Smooth muscle cell (in vitro differentiated cells): ENCODE measurements at regions not wholly inside any gene's neighbourhood (a gene's known extent, or its start where the extent isn't known, plus 50 kb on each side); places are given as distances from the start of the nearest gene placed in this dataset.

Experiments used
- DNase-seq: peaks from one replicate; lab custom pipeline; 2025; ENCODE audit not compliant: unreplicated experiment; lab: John Stamatoyannopoulos, UW
- H2AFZ ChIP-seq: fragments of 200-600 bp; sonication (generic); 2 replicates; pipeline ENCODE4 v1.6.0; 2016; ENCODE audit warnings: antibody characterized with exemption, low read depth, mild to moderate bottlenecking
- H3F3A ChIP-seq: fragments of 200-600 bp; sonication (generic); 2 replicates; pipeline ENCODE4 v1.6.0; 2017; ENCODE audit warnings: antibody characterized with exemption, low read depth
- H3K27ac ChIP-seq: fragments of 200-600 bp; sonication (generic); 2 replicates; pipeline ENCODE4 v1.5.1; 2016; ENCODE audit warnings: low read depth, mild to moderate bottlenecking
- H3K27me3 ChIP-seq: fragments of 200-600 bp; sonication (generic); 2 replicates; pipeline ENCODE4 v1.6.1; 2016; ENCODE audit warnings: low read depth, mild to moderate bottlenecking
- H3K36me3 ChIP-seq: fragments of 200-600 bp; sonication (generic); 2 replicates; pipeline ENCODE4 v1.5.1; 2016; ENCODE audit warnings: low read depth
- H3K4me1 ChIP-seq: fragments of 200-600 bp; sonication (generic); 2 replicates; pipeline ENCODE4 v1.5.1; 2016; ENCODE audit warnings: low read depth
- H3K4me2 ChIP-seq: fragments of 200-600 bp; sonication (generic); 2 replicates; pipeline ENCODE4 v1.6.0; 2016; ENCODE audit warnings: mild to moderate bottlenecking
- H3K4me3 ChIP-seq: fragments of 200-600 bp; sonication (generic); 2 replicates; pipeline ENCODE4 v1.5.1; 2016; ENCODE audit warnings: mild to moderate bottlenecking
- H3K79me2 ChIP-seq: fragments of 200-600 bp; sonication (generic); 2 replicates; pipeline ENCODE4 v1.6.0; 2016; ENCODE audit warnings: low read depth, mild to moderate bottlenecking
- H3K9ac ChIP-seq: fragments of 200-600 bp; sonication (generic); 2 replicates; pipeline ENCODE4 v1.6.0; 2016; ENCODE audit warnings: low read depth
- H3K9me3 ChIP-seq: fragments of 200-600 bp; sonication (generic); replicated peaks from 2 replicates; pipeline ENCODE4 v1.5.1; 2016; ENCODE audit warnings: low read depth
- H4K20me1 ChIP-seq: fragments of 200-600 bp; sonication (generic); 2 replicates; pipeline ENCODE4 v1.6.0; 2016; ENCODE audit warnings: low read depth
- CTCF ChIP-seq: fragments of 200-600 bp; sonication (generic); IDR thresholded peaks from 2 replicates; pipeline ENCODE4 v1.5.1; 2017; ENCODE audit warnings: borderline replicate concordance, mild to moderate bottlenecking, antibody characterized with exemption; ENCODE audit not compliant: insufficient read depth, poor library complexity, severe bottlenecking
- WGBS: methylation state at CpG from one replicate; pipeline ENCODE4 v1.1.7; 2016; ENCODE audit warnings: low lambda C conversion rate; 5-methylcytosine and 5-hydroxymethylcytosine counted together

- no peak for TF ChIP-seq CTCF
- DNase-seq: no peak
- no peak overlapping the region for H3K4me2 ChIP-seq
- no peaks in the 10 kb centered on the region for H3K36me3 ChIP-seq
- H3F3A ChIP-seq: no peaks in the 10 kb centered on the region
- no peaks in the 10 kb centered on the region for H3K27me3 ChIP-seq
- no peaks in the 10 kb centered on the region for H3K9me3 ChIP-seq
- no peak overlapping the region for H3K27ac ChIP-seq
- 96% methylated on average over 2 of the region's 2 CpGs for WGBS
- no peak overlapping the region for H3K4me3 ChIP-seq
- no peaks in the 10 kb centered on the region for H4K20me1 ChIP-seq
- no peaks in the 10 kb centered on the region for H3K4me1 ChIP-seq
- H2AFZ ChIP-seq: no peak overlapping the region
- no peaks in the 10 kb centered on the region for H3K79me2 ChIP-seq
- no peak overlapping the region for H3K9ac ChIP-seq
These were observed 359.5 kb downstream of the DTHD1 start for GRCh38 chr4:36640876-36641275.

DNA sequence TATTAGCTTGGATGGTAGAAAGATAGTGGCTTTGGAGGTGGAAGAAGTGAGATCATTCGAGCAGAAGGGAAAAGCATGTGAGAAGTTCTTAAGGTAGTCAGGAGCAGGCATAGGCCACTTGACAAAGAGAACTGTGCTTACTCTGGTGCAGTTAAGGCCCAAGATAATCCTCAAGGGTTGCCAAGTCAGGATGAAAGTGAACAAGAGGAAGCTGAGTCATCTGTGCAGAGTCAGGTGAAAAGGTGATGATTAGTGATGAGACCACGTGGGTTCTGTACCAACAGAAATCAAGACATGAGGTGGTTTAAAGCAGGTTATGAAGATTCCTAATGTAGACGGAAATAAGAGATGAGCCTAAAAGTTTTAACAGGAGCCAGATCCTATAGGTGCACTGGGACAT lies 369.8 kb downstream of the DTHD1 start:
- no peak overlapping the region for H3K4me3 ChIP-seq
- H3K27ac ChIP-seq: no peak overlapping the region
- H3K79me2 ChIP-seq: no peaks in the 10 kb centered on the region
- no peaks in the 10 kb centered on the region for H3K4me1 ChIP-seq
- no peak for DNase-seq
- no peaks in the 10 kb centered on the region for H4K20me1 ChIP-seq
- WGBS: 83% methylated on average over 3 of the region's 3 CpGs
- TF ChIP-seq CTCF: no peak
- no peaks in the 10 kb centered on the region for H3K9me3 ChIP-seq
- H2AFZ ChIP-seq: no peak overlapping the region
- no peaks in the 10 kb centered on the region for H3K36me3 ChIP-seq
- no peaks in the 10 kb centered on the region for H3F3A ChIP-seq
- H3K9ac ChIP-seq: no peak overlapping the region
- no peaks in the 10 kb centered on the region for H3K27me3 ChIP-seq
- H3K4me2 ChIP-seq: no peak overlapping the region

GRCh38 chr4:36652857-36653256 lies 371.4 kb downstream of the DTHD1 start:
- no peak for DNase-seq
- no peak for TF ChIP-seq CTCF
- WGBS: 95% methylated on average over 1 of the region's 1 CpG
- Histone ChIP-seq H3K4me1 (no peaks in the 10 kb centered on the region), H3K27me3 (no peaks in the 10 kb centered on the region), H3F3A (no peaks in the 10 kb centered on the region), H3K79me2 (no peaks in the 10 kb centered on the region), H2AFZ (no peak overlapping the region), H4K20me1 (no peaks in the 10 kb centered on the region), H3K4me2 (no peak overlapping the region), H3K9me3 (no peaks in the 10 kb centered on the region), H3K9ac (no peak overlapping the region), H3K4me3 (no peak overlapping the region), H3K36me3 (no peaks in the 10 kb centered on the region), H3K27ac (no peak overlapping the region)

DNA sequence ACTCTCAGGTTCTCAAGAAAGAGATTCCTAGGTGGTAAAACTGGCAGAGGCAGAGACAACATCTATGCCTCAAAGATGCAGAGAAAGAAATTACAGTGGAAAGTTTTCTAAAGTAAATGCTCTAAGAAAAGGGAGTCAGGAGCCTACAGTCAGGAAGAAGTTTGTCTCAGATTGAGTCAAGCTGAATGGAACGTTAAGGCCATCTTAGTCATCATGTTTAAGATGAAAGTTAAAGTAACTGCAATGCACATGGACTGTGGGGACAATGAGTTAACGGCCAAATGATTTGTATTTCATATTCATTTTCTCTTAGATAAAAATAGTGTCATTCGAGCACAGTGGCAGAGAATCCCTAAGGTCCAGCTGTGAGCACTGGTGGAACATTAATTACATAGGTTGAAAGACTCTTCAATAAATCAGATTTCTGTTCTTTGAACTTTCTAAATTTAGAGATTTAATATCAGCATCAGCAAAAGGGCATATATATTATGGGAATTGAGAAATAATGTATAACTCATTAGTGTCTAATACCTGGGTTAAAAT lies 384.6 kb downstream of the DTHD1 start:
- no peaks in the 10 kb centered on the region for H3K27me3 ChIP-seq
- WGBS: 78% methylated on average over 3 of the region's 3 CpGs
- DNase-seq: no peak
- no peaks in the 10 kb centered on the region for H3F3A ChIP-seq
- H3K4me1 ChIP-seq: no peaks in the 10 kb centered on the region
- TF ChIP-seq CTCF: no peak
- no peaks in the 10 kb centered on the region for H3K79me2 ChIP-seq
- H3K9ac ChIP-seq: no peak overlapping the region
- no peaks in the 10 kb centered on the region for H3K9me3 ChIP-seq
- H3K4me2 ChIP-seq: no peak overlapping the region
- H3K4me3 ChIP-seq: no peak overlapping the region
- H2AFZ ChIP-seq: no peak overlapping the region
- no peaks in the 10 kb centered on the region for H4K20me1 ChIP-seq
- H3K36me3 ChIP-seq: no peaks in the 10 kb centered on the region
- H3K27ac ChIP-seq: no peak overlapping the region
